ENCODE measurements at regions not wholly inside any gene's neighbourhood (a gene's known extent, or its start where the extent isn't known, plus 50 kb on each side); places are given as distances from the start of the nearest gene placed in this dataset.
"Not testable (repeated sequence)": the region's sequence is repeated elsewhere in the genome, so short reads cannot be mapped to it uniquely, and the experiment has no call there.

DNA sequence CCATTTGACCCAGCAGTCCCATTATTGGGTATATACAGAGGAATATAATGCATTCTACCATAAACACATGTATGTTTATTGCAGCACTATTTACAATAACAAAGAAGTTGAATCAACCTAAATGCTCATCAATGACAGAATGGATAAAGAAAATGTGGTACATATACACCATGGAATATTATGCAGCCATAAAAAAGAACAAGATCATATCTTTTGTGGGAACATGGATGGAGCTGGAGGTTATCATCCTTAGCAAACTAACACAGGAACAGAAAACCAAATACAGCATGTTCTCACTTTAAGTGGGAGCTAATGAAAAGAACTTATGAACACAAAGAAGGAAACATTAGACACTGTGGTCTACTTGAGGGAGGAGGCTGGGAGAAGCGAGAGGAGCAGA lies 328.5 kb upstream of the SEMA3C start:
- TF ChIP-seq CTCF, POLR2A (IDR thresholded peaks at IDR 0.05): not testable (repeated sequence)
